Mesenchymal stem cell (in vitro differentiated cells and primary cell): ENCODE measurements at regions not wholly inside any gene's neighbourhood (a gene's known extent, or its start where the extent isn't known, plus 50 kb on each side); places are given as distances from the start of the nearest gene placed in this dataset.

Source experiments
- DNase-seq: peaks from one replicate; pipeline ENCODE4 v3.0.0-alpha.2; 2013
- H2AFZ ChIP-seq: one replicate; pipeline ENCODE4 v1.6.1; 2013; ENCODE audit warnings: low read depth, mild to moderate bottlenecking, control low read depth, inconsistent platforms, low read length, moderate library complexity
- H2AK5ac ChIP-seq: 2 replicates; pipeline ENCODE4 v1.6.1; 2013; ENCODE audit warnings: low read length, moderate library complexity, mild to moderate bottlenecking, inconsistent platforms; ENCODE audit not compliant: severe bottlenecking
- H2BK120ac ChIP-seq: one replicate; pipeline ENCODE4 v1.6.1; 2013; ENCODE audit warnings: low read depth, mild to moderate bottlenecking, inconsistent platforms, low read length, moderate library complexity
- H2BK12ac ChIP-seq, 2 experiments: one replicate each; pipeline ENCODE4 v1.6.1; 2013; ENCODE audit warnings: inconsistent platforms in 2 of 2, low read length in 2 of 2, mild to moderate bottlenecking in 2 of 2, moderate library complexity in 2 of 2, control low read depth in 1 of 2
- H2BK15ac ChIP-seq: one replicate; pipeline ENCODE4 v1.6.1; 2013; ENCODE audit warnings: mild to moderate bottlenecking, low read depth, inconsistent platforms; ENCODE audit not compliant: poor library complexity, severe bottlenecking
- H2BK5ac ChIP-seq: 2 replicates; pipeline ENCODE4 v1.6.1; 2013; ENCODE audit warnings: low read depth, mild to moderate bottlenecking, low read length, control low read depth, inconsistent platforms; ENCODE audit not compliant: poor library complexity, severe bottlenecking
- H3K14ac ChIP-seq, 2 experiments: one replicate each; pipeline ENCODE4 v1.6.1; 2013; ENCODE audit warnings: inconsistent platforms in 2 of 2, low read length in 2 of 2, control low read depth in 1 of 2, mild to moderate bottlenecking in 1 of 2, moderate library complexity in 1 of 2
- H3K18ac ChIP-seq, 2 experiments: one replicate each; pipeline ENCODE4 v1.6.1; 2013; ENCODE audit warnings: inconsistent platforms in 2 of 2, low read length in 2 of 2, control low read depth in 1 of 2, low read depth in 1 of 2, mild to moderate bottlenecking in 1 of 2
- H3K23ac ChIP-seq, 2 experiments: one replicate each; pipeline ENCODE4 v1.6.1; 2013; ENCODE audit warnings: inconsistent platforms in 2 of 2, low read length in 2 of 2, mild to moderate bottlenecking in 2 of 2, moderate library complexity in 2 of 2, control low read depth in 1 of 2
- H3K27ac ChIP-seq: 2 replicates; pipeline ENCODE4 v1.5.1; 2013; ENCODE audit warnings: mild to moderate bottlenecking, moderate library complexity, low read length, control low read depth, inconsistent platforms; ENCODE audit not compliant: poor library complexity, severe bottlenecking
- H3K27me3 ChIP-seq, 2 experiments: 2 replicates each; pipeline versions ENCODE4 v1.6.1 to v1.7.0; 2013; ENCODE audit warnings: low read length in 2 of 2, mild to moderate bottlenecking in 2 of 2, moderate library complexity in 2 of 2, control low read depth in 1 of 2, inconsistent platforms in 1 of 2; ENCODE audit not compliant: control insufficient read depth in 1 of 2, insufficient read depth in 1 of 2
- H3K36me3 ChIP-seq, 2 experiments: 2 replicates each; pipeline versions ENCODE4 v1.6.1 to v1.7.0; 2013; ENCODE audit warnings: low read length in 2 of 2, control low read depth in 1 of 2, inconsistent platforms in 1 of 2, low read depth in 1 of 2, mild to moderate bottlenecking in 1 of 2; ENCODE audit not compliant: insufficient read depth in 2 of 2, control insufficient read depth in 1 of 2
- H3K4ac ChIP-seq, 2 experiments: one replicate each; pipeline ENCODE4 v1.6.1; 2013; ENCODE audit warnings: inconsistent platforms in 2 of 2, low read length in 2 of 2, mild to moderate bottlenecking in 2 of 2, moderate library complexity in 2 of 2, control low read depth in 1 of 2, low read depth in 1 of 2
- H3K4me1 ChIP-seq: 2 replicates; pipeline ENCODE4 v1.6.1; 2013; ENCODE audit warnings: low read depth, low read length, control low read depth; ENCODE audit not compliant: control insufficient read depth, insufficient read depth
- H3K4me2 ChIP-seq: 2 replicates; pipeline ENCODE4 v1.6.1; 2013; ENCODE audit warnings: low read length, mild to moderate bottlenecking, inconsistent platforms; ENCODE audit not compliant: poor library complexity, severe bottlenecking
- H3K4me3 ChIP-seq, 2 experiments: 2 replicates each; pipeline versions ENCODE4 v1.5.1 to v1.7.0; 2013; ENCODE audit warnings: low read length in 2 of 2, mild to moderate bottlenecking in 2 of 2, control low read depth in 1 of 2, low read depth in 1 of 2; ENCODE audit not compliant: insufficient read depth in 1 of 2
- H3K79me1 ChIP-seq: replicated peaks from 2 replicates; pipeline ENCODE4 v1.6.1; 2013; ENCODE audit warnings: mild to moderate bottlenecking, control low read depth, low read length, inconsistent platforms; ENCODE audit not compliant: poor library complexity, severe bottlenecking
- H3K9ac ChIP-seq: 2 replicates; pipeline ENCODE4 v1.7.0; 2013; ENCODE audit warnings: mild to moderate bottlenecking, low read length, moderate library complexity
- H3K9me3 ChIP-seq: 2 replicates; pipeline ENCODE4 v1.7.0; 2013; ENCODE audit warnings: mild to moderate bottlenecking, low read length; ENCODE audit not compliant: control insufficient read depth
- H4K8ac ChIP-seq: one replicate; pipeline ENCODE4 v1.6.1; 2013; ENCODE audit warnings: inconsistent platforms, mild to moderate bottlenecking, low read length, moderate library complexity
- H4K91ac ChIP-seq: one replicate; pipeline ENCODE4 v1.6.1; 2013; ENCODE audit warnings: mild to moderate bottlenecking, low read length, inconsistent platforms
- WGBS: methylation state at CpG from one replicate; pipeline ENCODE4 v1.1.7; 2013; ENCODE audit warnings: mixed read lengths; 5-methylcytosine and 5-hydroxymethylcytosine counted together

GRCh38 chr2:153623020-153623419 is 144.5 kb upstream of the RPRM start:
- no peak overlapping the region for H2BK5ac ChIP-seq
- H3K79me1 ChIP-seq = no peaks in the 10 kb centered on the region
- no peaks in the 10 kb centered on the region for H3K36me3 ChIP-seq
- no peak overlapping the region for H2BK120ac ChIP-seq
- no peak overlapping the region for H3K23ac ChIP-seq
- H3K4me2 ChIP-seq = no peak overlapping the region
- H2AK5ac ChIP-seq = no peak overlapping the region
- no peak overlapping the region for H3K18ac ChIP-seq
- H3K27me3 ChIP-seq = no peaks in the 10 kb centered on the region
- no peak overlapping the region for H2AFZ ChIP-seq
- H3K4me3 ChIP-seq = no peak overlapping the region
- no peak overlapping the region for H2BK15ac ChIP-seq
- no peak overlapping the region for H3K27ac ChIP-seq
- H3K4me1 ChIP-seq = no peaks in the 10 kb centered on the region
- no peak overlapping the region for H3K14ac ChIP-seq
- no peak overlapping the region for H3K9ac ChIP-seq
- H2BK12ac ChIP-seq = no peak overlapping the region
- H4K91ac ChIP-seq = no peak overlapping the region
- WGBS = no CpG with 5 or more reads among the region's 1 CpG
- H4K8ac ChIP-seq = no peak overlapping the region
- peaks cover 16% of the 10 kb centered on the region for H3K9me3 ChIP-seq
- DNase-seq = no peak
- no peak overlapping the region for H3K4ac ChIP-seq

GRCh38 chr2:153626676-153627075 is 148.1 kb upstream of the RPRM start:
- H2AFZ ChIP-seq = no peak overlapping the region
- no peak overlapping the region for H2BK12ac ChIP-seq
- no peak overlapping the region for H2AK5ac ChIP-seq
- no peak overlapping the region for H4K8ac ChIP-seq
- H4K91ac ChIP-seq = no peak overlapping the region
- no peak overlapping the region for H3K4me2 ChIP-seq
- H2BK15ac ChIP-seq = no peak overlapping the region
- H3K36me3 ChIP-seq = no peaks in the 10 kb centered on the region
- H3K14ac ChIP-seq = no peak overlapping the region
- no peaks in the 10 kb centered on the region for H3K27me3 ChIP-seq
- no peaks in the 10 kb centered on the region for H3K79me1 ChIP-seq
- H2BK120ac ChIP-seq = no peak overlapping the region
- DNase-seq = no peak
- WGBS = no CpG with 5 or more reads among the region's 2 CpGs
- no peak overlapping the region for H3K4me3 ChIP-seq
- H3K9ac ChIP-seq = no peak overlapping the region
- H3K23ac ChIP-seq = no peak overlapping the region
- no peak overlapping the region for H3K4ac ChIP-seq
- H3K18ac ChIP-seq = no peak overlapping the region
- H3K4me1 ChIP-seq = no peaks in the 10 kb centered on the region
- no peak overlapping the region for H3K27ac ChIP-seq
- H3K9me3 ChIP-seq = no peaks in the 10 kb centered on the region
- H2BK5ac ChIP-seq = no peak overlapping the region

- no peaks in the 10 kb centered on the region for H3K4me1 ChIP-seq
- H3K4ac ChIP-seq = no peak overlapping the region
- H3K18ac ChIP-seq = no peak overlapping the region
- no peak overlapping the region for H3K4me2 ChIP-seq
- H2BK120ac ChIP-seq = no peak overlapping the region
- no peak overlapping the region for H4K91ac ChIP-seq
- H3K4me3 ChIP-seq = no peak overlapping the region
- no peak overlapping the region for H4K8ac ChIP-seq
- no peak overlapping the region for H2BK5ac ChIP-seq
- H3K23ac ChIP-seq = no peak overlapping the region
- WGBS = 100% methylated on average over 1 of the region's 2 CpGs
- no peaks in the 10 kb centered on the region for H3K27me3 ChIP-seq
- H2AFZ ChIP-seq = no peak overlapping the region
- H3K36me3 ChIP-seq = no peaks in the 10 kb centered on the region
- no peaks in the 10 kb centered on the region for H3K9me3 ChIP-seq
- no peak for DNase-seq
- H2BK15ac ChIP-seq = no peak overlapping the region
- H3K27ac ChIP-seq = no peak overlapping the region
- H2BK12ac ChIP-seq = no peak overlapping the region
- H2AK5ac ChIP-seq = no peak overlapping the region
- no peak overlapping the region for H3K14ac ChIP-seq
- H3K9ac ChIP-seq = no peak overlapping the region
- H3K79me1 ChIP-seq = no peaks in the 10 kb centered on the region
These were observed 156.9 kb upstream of the RPRM start for GRCh38 chr2:153635494-153635893.

- no peak overlapping the region for H3K27ac ChIP-seq
- H3K9ac ChIP-seq = no peak overlapping the region
- no peaks in the 10 kb centered on the region for H3K4me1 ChIP-seq
- H3K18ac ChIP-seq = no peak overlapping the region
- no peak overlapping the region for H2BK120ac ChIP-seq
- no peaks in the 10 kb centered on the region for H3K36me3 ChIP-seq
- no peak overlapping the region for H3K4me2 ChIP-seq
- no peak overlapping the region for H3K4me3 ChIP-seq
- no peak overlapping the region for H2BK15ac ChIP-seq
- no peak overlapping the region for H3K14ac ChIP-seq
- no CpG with 5 or more reads among the region's 2 CpGs for WGBS
- DNase-seq = no peak
- H3K79me1 ChIP-seq = no peaks in the 10 kb centered on the region
- no peaks in the 10 kb centered on the region for H3K9me3 ChIP-seq
- H3K27me3 ChIP-seq = no peaks in the 10 kb centered on the region
- no peak overlapping the region for H4K91ac ChIP-seq
- H3K23ac ChIP-seq = no peak overlapping the region
- no peak overlapping the region for H2AFZ ChIP-seq
- no peak overlapping the region for H2BK12ac ChIP-seq
- H2AK5ac ChIP-seq = no peak overlapping the region
- H2BK5ac ChIP-seq = no peak overlapping the region
- no peak overlapping the region for H4K8ac ChIP-seq
- no peak overlapping the region for H3K4ac ChIP-seq
These were observed 162.5 kb upstream of the RPRM start for GRCh38 chr2:153641046-153641445.
